Neural cell (in vitro differentiated cells): ENCODE measurements at regions not wholly inside any gene's neighbourhood (a gene's known extent, or its start where the extent isn't known, plus 50 kb on each side); places are given as distances from the start of the nearest gene placed in this dataset.

Experiments used
- H2AFZ ChIP-seq: fragments of 200-600, 300-800 bp; sonication (generic), shearing (Covaris generic); 2 replicates; pipeline ENCODE4 v1.6.0; 2014; ENCODE audit warnings: low read depth, mild to moderate bottlenecking, antibody characterized with exemption, low read length, moderate library complexity
- H3F3A ChIP-seq: fragments of 200-600 bp; shearing (Covaris generic); 2 replicates; pipeline ENCODE4 v1.6.1; 2016; ENCODE audit warnings: mild to moderate bottlenecking, moderate library complexity, mixed read lengths, antibody characterized with exemption, low read length; ENCODE audit not compliant: insufficient read depth, poor library complexity, severe bottlenecking
- H3K27ac ChIP-seq: fragments of 200-600, 300-800 bp; sonication (generic), shearing (Covaris generic); 2 replicates; pipeline ENCODE4 v1.5.1; 2014; ENCODE audit warnings: mild to moderate bottlenecking, low read length, moderate library complexity
- H3K27me3 ChIP-seq: fragments of 300-800, 200-600 bp; sonication (generic), shearing (Covaris generic); 2 replicates; pipeline ENCODE4 v1.6.0; 2014; ENCODE audit warnings: mild to moderate bottlenecking, low read depth, low read length, moderate library complexity; ENCODE audit not compliant: insufficient read depth
- H3K36me3 ChIP-seq: fragments of 300-800, 200-600 bp; sonication (generic), shearing (Covaris generic); 2 replicates; pipeline ENCODE4 v1.5.1; 2014; ENCODE audit warnings: mild to moderate bottlenecking, antibody characterized with exemption, low read length, moderate library complexity; ENCODE audit not compliant: insufficient read depth
- H3K4me2 ChIP-seq: fragments of 300-800, 200-600 bp; sonication (generic), shearing (Covaris generic); 2 replicates; pipeline ENCODE4 v1.6.0; 2014; ENCODE audit warnings: mild to moderate bottlenecking, low read length
- H3K4me3 ChIP-seq: fragments of 300-800, 200-600 bp; sonication (generic), shearing (Covaris generic); 2 replicates; pipeline ENCODE4 v1.5.1; 2014; ENCODE audit warnings: mild to moderate bottlenecking, low read length, moderate library complexity
- H3K79me2 ChIP-seq: fragments of 200-600 bp; shearing (Covaris generic); replicated peaks from 2 replicates; pipeline ENCODE4 v1.6.0; 2014; ENCODE audit warnings: mild to moderate bottlenecking, low read length, moderate library complexity; ENCODE audit not compliant: insufficient read depth
- H3K9ac ChIP-seq: fragments of 300-800, 200-600 bp; sonication (generic), shearing (Covaris generic); 2 replicates; pipeline ENCODE4 v1.6.1; 2016; ENCODE audit warnings: mild to moderate bottlenecking, low read length, mixed read lengths
- H3K9me2 ChIP-seq: fragments of 200-600 bp; shearing (Covaris generic); 2 replicates; pipeline ENCODE4 v1.6.1; 2016; ENCODE audit warnings: mild to moderate bottlenecking, low read length, mixed read lengths; ENCODE audit not compliant: insufficient read depth
- H3K9me3 ChIP-seq: fragments of 200-600, 300-800 bp; sonication (generic), shearing (Covaris generic); 2 replicates; pipeline ENCODE4 v1.6.1; 2016; ENCODE audit warnings: mild to moderate bottlenecking, mixed run types, low read length, moderate library complexity, mixed read lengths
- H4K20me1 ChIP-seq: fragments of 200-600 bp; shearing (Covaris generic); 2 replicates; pipeline ENCODE4 v1.6.1; 2016; ENCODE audit warnings: mild to moderate bottlenecking, mixed run types; ENCODE audit not compliant: insufficient read depth
- EP300 ChIP-seq: fragments of 450-650 bp; conservative IDR thresholded peaks from 2 replicates; pipeline ENCODE4 v1.6.1; 2014; ENCODE audit warnings: antibody characterized with exemption, mild to moderate bottlenecking, moderate library complexity; ENCODE audit not compliant: poor library complexity, severe bottlenecking
- EZH2 ChIP-seq: fragments of 200-600, 300-800 bp; shearing (Covaris generic), sonication (generic); IDR thresholded peaks from 2 replicates; pipeline ENCODE4 v1.6.1; 2014; ENCODE audit warnings: antibody characterized with exemption, low read length, borderline replicate concordance, mild to moderate bottlenecking; ENCODE audit not compliant: insufficient read depth, poor library complexity, severe bottlenecking
- MXI1 ChIP-seq: fragments of 450-650 bp; conservative IDR thresholded peaks from 2 replicates; pipeline ENCODE4 v1.6.1; 2014; ENCODE audit warnings: antibody characterized with exemption, mild to moderate bottlenecking; ENCODE audit not compliant: poor library complexity, severe bottlenecking
- POLR2AphosphoS5 ChIP-seq: IDR thresholded peaks from 2 replicates; pipeline ENCODE4 v1.6.1; 2012
- RAD21 ChIP-seq: fragments of 450-650 bp; conservative IDR thresholded peaks from 2 replicates; pipeline ENCODE4 v1.6.1; 2014; ENCODE audit warnings: antibody characterized with exemption, mild to moderate bottlenecking, moderate library complexity
- SMC3 ChIP-seq: fragments of 450-650 bp; conservative IDR thresholded peaks from 2 replicates; pipeline ENCODE4 v1.6.1; 2014; ENCODE audit warnings: antibody characterized with exemption, mild to moderate bottlenecking, moderate library complexity; ENCODE audit not compliant: poor library complexity
- TAF1 ChIP-seq: IDR thresholded peaks from 2 replicates; pipeline ENCODE4 v1.6.1; 2012; ENCODE audit warnings: low read depth
- TF ChIP-seq, protein P1 (sequence below): IDR thresholded peaks from 2 replicates; pipeline ENCODE4 v1.6.1; 2012; ENCODE audit warnings: borderline replicate concordance
- TF ChIP-seq, protein P2 (sequence below): fragments of 450-650 bp; IDR thresholded peaks from 2 replicates; pipeline ENCODE4 v1.5.1; 2014; ENCODE audit warnings: antibody characterized with exemption, mild to moderate bottlenecking, moderate library complexity; ENCODE audit not compliant: poor library complexity, severe bottlenecking

DNA sequence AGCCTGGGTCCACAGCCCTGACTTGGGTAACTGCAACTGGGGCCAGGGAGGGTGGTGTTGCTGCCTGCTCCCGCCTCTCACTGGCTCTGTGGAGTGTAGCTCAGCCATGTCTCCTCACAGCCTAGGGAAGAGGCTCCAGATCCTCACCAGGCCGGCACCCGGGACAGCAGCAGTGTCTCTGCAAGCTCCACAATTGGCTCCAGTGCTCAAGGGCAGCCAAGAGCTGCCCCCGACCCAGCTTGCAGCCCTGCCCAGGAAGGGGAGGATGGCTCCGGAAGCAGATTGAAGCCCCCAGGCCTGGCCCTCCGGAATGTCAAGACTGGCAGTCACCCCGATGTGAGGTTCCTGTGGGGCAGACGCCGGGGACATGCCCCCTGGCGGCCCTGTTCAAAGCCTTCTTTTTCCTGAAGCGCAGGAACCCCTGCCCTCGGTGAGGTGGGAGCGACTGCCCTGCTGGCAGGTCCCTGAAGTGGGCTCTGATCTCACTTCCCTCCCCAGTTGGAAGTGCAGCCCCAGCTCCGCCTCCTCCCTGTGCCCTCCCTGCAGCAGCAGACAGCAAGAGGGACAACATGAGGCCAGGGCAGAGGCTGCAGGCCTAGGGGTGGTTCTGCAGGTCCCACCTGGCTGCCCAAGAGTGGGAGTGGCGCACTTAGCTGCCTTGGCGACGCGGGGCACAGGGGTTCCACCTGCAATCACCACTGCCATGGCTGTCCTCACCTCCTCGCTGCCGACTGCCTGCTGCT, 816.2 kb upstream of the LUZP2 start:
- Histone ChIP-seq H3K4me3 (no peak overlapping the region), H3K36me3 (no peaks in the 10 kb centered on the region), H3K9me2 (no peaks in the 10 kb centered on the region), H3K27me3 (no peaks in the 10 kb centered on the region), H2AFZ (no peak overlapping the region), H3K4me2 (no peak overlapping the region), H3K9me3 (no peaks in the 10 kb centered on the region), H4K20me1 (no peaks in the 10 kb centered on the region), H3F3A (no peaks in the 10 kb centered on the region), H3K79me2 (no peaks in the 10 kb centered on the region), H3K27ac (no peak overlapping the region), H3K9ac (no peak overlapping the region)
- TF ChIP-seq EZH2 = no peak
- TF ChIP-seq SMC3 = no peak
- no peak for TF ChIP-seq MXI1
- TF ChIP-seq TAF1 = no peak
- no peak for TF ChIP-seq RAD21
- no peak for TF ChIP-seq EP300
- no peak for TF ChIP-seq POLR2AphosphoS5
- TF ChIP-seq, protein P1, sequence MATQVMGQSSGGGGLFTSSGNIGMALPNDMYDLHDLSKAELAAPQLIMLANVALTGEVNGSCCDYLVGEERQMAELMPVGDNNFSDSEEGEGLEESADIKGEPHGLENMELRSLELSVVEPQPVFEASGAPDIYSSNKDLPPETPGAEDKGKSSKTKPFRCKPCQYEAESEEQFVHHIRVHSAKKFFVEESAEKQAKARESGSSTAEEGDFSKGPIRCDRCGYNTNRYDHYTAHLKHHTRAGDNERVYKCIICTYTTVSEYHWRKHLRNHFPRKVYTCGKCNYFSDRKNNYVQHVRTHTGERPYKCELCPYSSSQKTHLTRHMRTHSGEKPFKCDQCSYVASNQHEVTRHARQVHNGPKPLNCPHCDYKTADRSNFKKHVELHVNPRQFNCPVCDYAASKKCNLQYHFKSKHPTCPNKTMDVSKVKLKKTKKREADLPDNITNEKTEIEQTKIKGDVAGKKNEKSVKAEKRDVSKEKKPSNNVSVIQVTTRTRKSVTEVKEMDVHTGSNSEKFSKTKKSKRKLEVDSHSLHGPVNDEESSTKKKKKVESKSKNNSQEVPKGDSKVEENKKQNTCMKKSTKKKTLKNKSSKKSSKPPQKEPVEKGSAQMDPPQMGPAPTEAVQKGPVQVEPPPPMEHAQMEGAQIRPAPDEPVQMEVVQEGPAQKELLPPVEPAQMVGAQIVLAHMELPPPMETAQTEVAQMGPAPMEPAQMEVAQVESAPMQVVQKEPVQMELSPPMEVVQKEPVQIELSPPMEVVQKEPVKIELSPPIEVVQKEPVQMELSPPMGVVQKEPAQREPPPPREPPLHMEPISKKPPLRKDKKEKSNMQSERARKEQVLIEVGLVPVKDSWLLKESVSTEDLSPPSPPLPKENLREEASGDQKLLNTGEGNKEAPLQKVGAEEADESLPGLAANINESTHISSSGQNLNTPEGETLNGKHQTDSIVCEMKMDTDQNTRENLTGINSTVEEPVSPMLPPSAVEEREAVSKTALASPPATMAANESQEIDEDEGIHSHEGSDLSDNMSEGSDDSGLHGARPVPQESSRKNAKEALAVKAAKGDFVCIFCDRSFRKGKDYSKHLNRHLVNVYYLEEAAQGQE = no peak
- TF ChIP-seq, protein P2, sequence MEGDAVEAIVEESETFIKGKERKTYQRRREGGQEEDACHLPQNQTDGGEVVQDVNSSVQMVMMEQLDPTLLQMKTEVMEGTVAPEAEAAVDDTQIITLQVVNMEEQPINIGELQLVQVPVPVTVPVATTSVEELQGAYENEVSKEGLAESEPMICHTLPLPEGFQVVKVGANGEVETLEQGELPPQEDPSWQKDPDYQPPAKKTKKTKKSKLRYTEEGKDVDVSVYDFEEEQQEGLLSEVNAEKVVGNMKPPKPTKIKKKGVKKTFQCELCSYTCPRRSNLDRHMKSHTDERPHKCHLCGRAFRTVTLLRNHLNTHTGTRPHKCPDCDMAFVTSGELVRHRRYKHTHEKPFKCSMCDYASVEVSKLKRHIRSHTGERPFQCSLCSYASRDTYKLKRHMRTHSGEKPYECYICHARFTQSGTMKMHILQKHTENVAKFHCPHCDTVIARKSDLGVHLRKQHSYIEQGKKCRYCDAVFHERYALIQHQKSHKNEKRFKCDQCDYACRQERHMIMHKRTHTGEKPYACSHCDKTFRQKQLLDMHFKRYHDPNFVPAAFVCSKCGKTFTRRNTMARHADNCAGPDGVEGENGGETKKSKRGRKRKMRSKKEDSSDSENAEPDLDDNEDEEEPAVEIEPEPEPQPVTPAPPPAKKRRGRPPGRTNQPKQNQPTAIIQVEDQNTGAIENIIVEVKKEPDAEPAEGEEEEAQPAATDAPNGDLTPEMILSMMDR = no peak

DNA sequence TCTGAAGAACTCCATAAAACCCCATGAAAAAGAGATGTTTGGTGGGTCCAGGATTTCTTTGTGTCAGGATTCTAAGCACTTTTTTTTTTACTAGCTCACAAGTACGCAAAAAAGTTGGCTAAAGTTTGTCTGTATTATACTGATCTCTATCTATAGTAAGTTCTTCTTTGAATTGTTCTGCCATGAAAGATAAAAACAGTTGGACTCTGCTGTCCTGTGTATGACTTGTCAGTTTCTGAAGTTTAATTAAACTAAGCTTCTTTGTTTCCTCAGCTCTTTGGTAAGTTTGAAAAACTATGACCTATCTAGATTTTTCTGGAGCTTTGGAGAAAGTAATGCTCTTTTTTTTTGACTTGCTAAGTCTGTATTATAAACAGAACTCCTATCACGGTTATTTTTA, 812.2 kb upstream of the LUZP2 start:
- no peak overlapping the region for H3K9ac ChIP-seq
- H3F3A ChIP-seq = no peaks in the 10 kb centered on the region
- H3K4me3 ChIP-seq = no peak overlapping the region
- no peaks in the 10 kb centered on the region for H3K9me2 ChIP-seq
- H3K4me2 ChIP-seq = no peak overlapping the region
- no peaks in the 10 kb centered on the region for H4K20me1 ChIP-seq
- H3K27ac ChIP-seq = no peak overlapping the region
- no peaks in the 10 kb centered on the region for H3K9me3 ChIP-seq
- H3K36me3 ChIP-seq = no peaks in the 10 kb centered on the region
- H2AFZ ChIP-seq = no peak overlapping the region
- H3K27me3 ChIP-seq = no peaks in the 10 kb centered on the region
- H3K79me2 ChIP-seq = no peaks in the 10 kb centered on the region
- TF ChIP-seq, protein P2 = no peak
- TF ChIP-seq TAF1 (no peak), POLR2AphosphoS5 (no peak), EP300 (no peak), EZH2 (no peak), RAD21 (no peak), MXI1 (no peak)
- TF ChIP-seq, protein P1 = no peak
